HG03571 (cell line): ENCODE measurements at regions not wholly inside any gene's neighbourhood (a gene's known extent, or its start where the extent isn't known, plus 50 kb on each side); places are given as distances from the start of the nearest gene placed in this dataset.

Source experiments
- ATAC-seq: cut with Tn5 transposase; IDR thresholded peaks from one replicate; pipeline ENCODE4 v1.9.1; 2021; ENCODE audit not compliant: unreplicated experiment

DNA sequence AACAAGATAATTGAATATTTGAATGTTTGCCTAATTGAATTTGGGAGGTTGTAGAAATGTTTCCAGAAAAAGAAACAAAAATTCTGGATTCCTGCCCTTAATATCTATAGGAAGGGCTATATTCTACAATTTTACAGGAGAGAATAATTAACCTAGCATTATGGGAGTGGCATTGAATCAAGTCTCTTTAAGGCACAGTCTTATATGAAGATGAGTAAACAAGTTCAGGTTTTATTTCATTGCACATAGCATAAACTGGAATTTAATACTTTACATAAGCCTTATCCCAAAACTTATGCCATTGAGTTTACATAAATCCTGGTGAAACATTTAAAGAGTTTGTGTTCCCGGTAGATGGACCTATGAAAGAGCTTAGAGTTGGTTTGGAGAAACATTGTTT, 138.1 kb upstream of the ADAMTSL1 start:
- ATAC-seq = no peak

DNA sequence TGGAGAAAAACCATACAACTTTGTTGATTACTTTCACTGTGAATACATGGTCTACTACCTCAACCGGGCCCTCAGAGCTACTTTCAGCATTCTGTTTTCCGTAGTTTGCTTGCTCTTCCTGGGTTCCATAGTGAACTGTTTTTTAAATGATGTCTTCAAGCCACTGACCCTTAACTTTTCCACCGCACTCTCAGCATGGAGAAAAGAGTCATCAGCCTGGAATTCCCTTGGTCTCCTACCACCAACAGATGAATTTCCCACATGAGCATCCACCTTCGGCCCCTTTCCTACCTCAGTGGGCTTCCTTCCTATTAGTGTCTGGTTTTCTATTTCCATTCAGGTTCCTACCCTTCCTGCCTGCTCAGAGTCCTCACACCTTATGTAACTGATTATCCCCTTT, 135.9 kb upstream of the ADAMTSL1 start:
- no peak for ATAC-seq

- no peak for ATAC-seq
These were observed 130.2 kb upstream of the ADAMTSL1 start for GRCh38 chr9:18343784-18344183.

DNA sequence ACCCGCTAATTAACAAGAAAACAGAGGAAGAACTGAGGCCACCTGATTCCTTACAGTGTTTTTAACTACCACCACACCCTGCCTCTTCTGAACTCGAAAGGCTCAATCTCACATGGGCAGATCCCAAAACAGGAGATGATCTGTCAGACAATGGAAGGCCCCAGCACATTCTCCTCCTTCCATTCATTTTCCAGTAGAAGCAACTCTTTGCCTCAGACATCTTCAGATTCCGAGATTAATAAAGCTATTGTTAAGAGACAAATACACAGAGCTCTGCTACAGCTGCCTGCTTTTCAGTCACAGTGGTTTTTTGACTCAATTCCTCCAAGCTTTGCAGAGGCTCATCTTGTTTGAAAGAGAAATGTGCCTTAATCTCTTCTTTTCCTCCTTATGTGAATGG, 127.2 kb upstream of the ADAMTSL1 start:
- ATAC-seq = no peak

DNA sequence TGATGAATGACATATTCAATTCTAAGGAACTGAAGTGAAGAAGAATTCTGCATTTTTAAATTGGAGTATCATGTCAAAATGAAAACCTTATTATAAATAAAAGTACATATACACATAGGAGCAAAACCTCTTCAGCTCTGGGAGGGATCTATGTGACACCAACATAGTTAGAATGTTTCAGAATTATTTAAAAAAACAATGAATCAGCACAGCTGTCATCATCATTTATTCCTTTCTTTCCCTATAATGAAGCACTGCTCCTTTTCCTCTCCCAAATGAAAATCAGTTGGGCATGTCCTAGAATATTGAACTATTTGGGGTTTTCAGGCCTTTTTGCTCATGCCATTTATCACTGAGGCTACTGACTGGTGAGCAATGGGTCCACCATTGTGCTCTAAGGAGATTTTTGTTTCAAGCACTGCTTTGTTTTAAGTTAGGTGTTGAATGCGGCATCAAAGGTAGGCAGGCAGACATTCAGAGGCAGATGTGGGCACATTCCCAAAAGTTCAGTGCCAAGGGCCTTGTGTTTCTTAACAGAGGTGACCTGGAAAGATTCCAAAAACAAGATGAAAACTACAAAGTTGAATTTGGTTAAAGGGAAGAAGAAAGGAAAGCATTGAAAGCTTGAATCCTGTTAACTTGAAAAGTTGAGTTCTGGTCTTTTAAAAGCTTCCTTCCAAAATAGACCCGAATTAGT, 126.4 kb upstream of the ADAMTSL1 start:
- no peak for ATAC-seq

DNA sequence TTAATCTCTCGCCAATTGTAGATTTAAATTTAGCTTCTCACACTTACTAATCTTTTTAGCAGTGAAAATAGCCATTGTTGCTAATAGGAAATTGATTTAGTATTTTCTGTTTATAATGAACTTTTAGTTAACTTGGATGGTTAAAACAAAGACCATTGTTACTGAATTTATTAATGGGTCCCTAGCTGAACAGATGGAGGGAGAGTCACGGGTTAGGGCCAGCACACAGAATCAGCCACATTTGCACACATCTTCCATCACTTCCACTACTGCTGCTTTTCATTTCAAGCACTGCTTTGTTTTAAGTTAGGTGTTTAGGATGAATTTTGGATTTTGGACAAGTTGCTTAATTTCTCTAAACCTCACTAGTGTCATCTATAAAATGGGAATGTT, 125.9 kb upstream of the ADAMTSL1 start:
- no peak for ATAC-seq

DNA sequence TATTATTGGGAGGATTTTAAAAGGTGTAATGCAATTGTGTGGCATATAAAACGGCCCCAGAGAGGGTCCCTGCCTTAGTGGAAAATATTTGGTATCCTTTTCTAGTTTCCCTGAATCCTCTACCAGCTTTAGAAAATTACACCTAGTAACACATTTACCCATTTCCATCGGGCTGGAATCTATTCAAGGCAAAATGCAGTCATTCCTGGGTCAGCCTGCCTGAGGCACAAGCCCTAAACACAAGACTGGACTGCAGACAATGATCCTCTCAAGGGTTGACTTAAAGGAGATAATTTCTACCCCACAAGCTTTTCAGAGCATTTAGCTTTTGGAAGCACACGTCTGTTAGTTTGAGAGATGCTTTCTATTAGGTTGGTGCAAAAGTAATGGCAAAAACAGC, 124.4 kb upstream of the ADAMTSL1 start:
- ATAC-seq = no peak

DNA sequence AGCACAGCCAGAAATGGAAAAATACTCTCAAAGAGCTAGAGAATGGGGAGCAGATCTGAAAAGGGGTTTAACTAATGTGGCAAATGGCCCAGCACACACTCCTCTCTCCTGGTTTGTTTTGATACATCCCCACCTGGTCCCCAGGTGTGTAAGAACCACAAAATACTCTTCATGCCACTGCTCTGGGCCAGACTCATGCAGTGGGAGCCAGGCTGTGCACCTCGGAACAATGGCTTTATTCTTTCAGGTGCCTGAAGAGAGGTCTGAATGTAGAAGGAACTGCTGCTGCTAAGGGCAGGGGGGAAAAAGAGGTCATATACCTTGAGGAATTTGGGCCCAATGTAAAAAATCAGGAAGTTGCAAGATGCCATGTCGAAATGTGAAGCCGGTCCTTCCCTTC, 123.9 kb upstream of the ADAMTSL1 start:
- no peak for ATAC-seq

DNA sequence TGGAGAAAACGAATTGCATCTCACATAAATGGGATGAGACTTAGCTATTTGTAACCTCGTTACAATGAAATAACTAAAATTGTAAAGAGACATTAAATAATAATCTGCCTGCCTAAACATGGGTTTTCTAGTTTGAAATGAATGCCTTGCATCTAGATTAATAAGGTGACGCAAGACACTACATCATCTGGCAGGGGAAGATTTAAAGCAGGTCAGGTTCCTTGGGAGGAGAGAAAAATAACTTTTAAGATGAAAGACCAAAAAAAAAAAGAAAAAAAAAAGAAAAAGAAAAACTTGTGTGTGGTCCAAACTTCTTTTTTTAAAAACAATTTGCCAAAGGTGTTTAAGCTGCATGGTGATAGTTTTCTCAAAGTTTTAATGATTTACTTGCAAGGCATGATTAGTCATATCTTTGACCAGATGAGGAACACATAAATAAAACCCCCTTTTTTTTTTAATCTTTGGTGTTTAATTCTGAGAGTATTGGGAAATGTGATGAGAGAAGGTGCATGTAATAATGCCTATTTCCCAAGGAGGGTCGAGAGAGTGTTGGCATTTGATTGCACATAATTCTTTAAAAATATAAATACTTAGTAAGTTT, 122.9 kb upstream of the ADAMTSL1 start:
- ATAC-seq = no peak

DNA sequence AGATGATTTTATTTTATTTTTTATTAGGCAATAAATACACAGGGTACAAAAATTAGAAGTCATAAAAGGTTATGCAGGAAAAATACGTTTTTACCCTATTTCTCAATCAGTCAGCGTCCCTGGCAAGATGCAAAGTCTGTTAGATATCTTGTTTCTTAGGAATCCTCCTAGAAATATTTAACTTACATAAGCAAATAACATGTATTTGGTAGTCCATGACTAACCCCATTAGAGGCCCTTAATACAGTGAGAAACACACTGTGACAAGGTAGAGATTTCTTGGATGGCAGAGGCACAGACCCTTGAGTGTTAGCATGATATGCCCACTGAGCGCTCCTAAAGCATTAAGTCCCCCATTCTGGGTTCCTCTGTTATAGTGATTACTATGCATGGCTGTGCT, 121.2 kb upstream of the ADAMTSL1 start:
- no peak for ATAC-seq

DNA sequence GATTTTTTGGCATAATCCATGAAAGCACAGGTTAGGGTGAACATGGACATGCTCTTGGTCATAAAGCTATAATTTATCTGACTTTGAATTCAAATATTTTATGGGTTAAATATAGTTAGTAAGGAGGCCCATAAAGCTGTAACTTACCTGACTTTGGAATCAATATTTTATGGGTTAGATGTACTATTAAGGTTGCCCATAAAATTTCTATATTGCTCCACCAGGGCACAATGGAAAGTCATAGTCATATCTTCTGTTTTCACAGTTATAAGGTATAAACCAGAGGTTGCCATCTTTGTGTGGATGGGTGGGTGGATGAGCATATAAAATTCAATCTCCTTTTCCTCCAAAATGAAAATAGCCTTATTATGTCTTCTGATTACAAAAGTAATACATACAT, 120.5 kb upstream of the ADAMTSL1 start:
- ATAC-seq = no peak

DNA sequence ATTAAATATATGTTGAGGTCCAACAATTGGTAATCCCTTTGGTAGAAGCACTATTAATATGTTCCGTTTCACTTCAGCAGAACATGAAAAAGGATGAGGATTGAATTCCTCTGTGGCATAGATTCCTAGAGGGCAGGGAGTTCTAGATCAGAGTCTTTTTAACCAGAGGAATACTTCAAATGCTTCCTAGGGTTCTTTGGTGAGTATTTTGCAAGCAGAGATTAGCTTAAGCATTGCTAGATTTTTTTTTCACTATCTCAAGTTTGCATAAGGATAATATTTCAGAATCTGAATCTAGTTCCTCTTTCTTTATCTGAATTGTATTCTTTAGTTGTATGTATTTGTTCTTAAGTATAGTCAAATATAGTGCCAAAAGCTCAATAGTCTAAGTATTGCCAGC, 116.6 kb upstream of the ADAMTSL1 start:
- ATAC-seq = no peak

GRCh38 chr9:18358325-18358724, 115.6 kb upstream of the ADAMTSL1 start:
- no peak for ATAC-seq

DNA sequence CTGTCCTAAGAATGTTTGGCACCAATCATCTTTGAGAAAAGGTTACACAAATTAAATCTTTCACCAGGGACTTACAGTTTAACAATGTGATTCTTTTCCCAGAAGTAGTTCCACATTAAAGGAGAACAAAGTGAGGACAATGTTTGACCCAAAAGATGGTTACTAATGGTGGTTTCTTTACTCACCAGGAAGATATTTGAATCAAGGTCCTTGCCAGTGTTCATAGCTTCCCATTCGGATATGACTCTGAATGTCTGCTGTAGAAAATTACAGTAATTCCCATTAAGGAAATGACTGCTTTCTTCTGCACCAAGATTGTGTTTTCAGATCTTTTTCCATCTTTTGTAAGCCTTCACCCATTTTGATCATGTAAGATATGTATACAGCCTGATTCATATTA, 114.6 kb upstream of the ADAMTSL1 start:
- ATAC-seq = no peak

GRCh38 chr9:18360005-18360404, 113.9 kb upstream of the ADAMTSL1 start:
- ATAC-seq = no peak

- no peak for ATAC-seq
These were observed 112.3 kb upstream of the ADAMTSL1 start for GRCh38 chr9:18361646-18362045.

GRCh38 chr9:18362166-18362565, 111.8 kb upstream of the ADAMTSL1 start:
- ATAC-seq = no peak

DNA sequence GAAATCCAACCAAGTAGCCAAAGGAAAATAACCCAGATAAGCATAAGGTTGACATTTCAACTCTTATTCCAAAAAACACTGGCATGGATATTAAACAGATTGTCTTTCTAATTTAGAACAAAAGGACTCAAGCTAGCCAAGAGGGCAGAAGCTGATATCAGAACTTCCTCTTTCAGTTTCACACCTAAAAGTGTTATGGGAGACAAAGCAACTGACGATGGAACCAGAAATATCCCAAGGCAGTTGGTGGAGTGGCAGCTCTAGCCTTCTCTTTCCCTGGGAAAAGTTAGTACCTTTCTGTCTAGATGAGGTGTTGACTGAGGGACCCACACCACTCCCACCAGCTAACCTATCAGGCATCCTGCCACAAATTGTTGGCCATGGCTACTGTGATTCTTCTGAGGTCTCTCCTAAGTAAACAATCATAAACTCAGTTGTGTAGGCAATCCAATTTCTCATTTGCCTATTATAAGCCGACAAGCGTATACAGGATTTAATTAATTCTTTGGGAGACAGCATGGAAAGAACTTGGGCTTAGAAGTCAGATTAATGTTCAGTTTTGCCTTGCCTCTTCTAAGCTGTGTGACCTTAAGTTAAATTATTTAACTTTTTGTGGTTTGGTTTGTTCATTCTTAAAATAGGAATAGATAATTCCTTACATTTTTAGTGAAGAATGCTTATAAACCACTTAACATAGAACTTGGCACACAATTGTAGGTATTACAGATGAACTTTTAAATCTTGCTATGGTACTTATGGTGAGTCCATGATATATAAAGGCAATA, 110.9 kb upstream of the ADAMTSL1 start:
- no peak for ATAC-seq

DNA sequence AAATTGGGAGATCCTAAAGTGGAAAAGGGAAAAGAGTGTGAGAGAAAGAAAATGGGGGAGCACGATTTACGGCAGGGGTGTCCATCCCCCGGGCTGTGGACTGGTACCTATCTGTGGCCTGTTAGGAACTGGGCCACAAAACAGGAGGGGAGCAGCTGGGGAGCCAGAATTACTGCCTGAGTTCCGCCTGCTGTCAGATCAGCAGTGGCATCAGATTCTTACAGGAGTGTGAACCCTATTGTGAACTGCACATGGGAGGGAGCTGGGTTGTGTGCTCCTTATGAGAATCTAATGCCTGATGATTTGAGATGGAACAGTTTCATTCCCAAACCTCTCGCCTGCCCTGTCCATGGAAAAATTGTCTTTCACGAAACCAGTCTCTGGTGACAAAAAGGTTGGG, 108.3 kb upstream of the ADAMTSL1 start:
- ATAC-seq = no peak

DNA sequence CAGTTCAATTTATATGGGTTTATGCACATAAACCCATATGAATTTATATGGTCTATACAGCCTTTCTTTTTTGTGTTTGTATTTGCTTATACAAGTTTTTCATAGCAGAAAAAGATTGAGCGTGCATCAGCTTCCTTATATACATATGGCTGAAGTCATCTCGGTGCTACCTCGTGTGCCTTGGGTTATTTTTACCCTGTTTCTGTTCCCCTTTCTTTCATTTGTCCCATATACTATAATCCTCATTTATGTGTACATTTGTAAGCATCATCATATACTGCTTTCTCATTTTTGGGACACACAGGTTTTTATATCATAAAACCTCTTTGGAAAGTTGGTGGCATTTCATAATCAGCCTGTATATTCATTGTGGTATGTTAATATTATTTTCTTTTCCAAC, 107.8 kb upstream of the ADAMTSL1 start:
- ATAC-seq = no peak

- ATAC-seq = no peak
These were observed 105.7 kb upstream of the ADAMTSL1 start for GRCh38 chr9:18368206-18368605.

GRCh38 chr9:18371141-18371540, 102.8 kb upstream of the ADAMTSL1 start:
- ATAC-seq = no peak
